ENCODE measurements at regions not wholly inside any gene's neighbourhood (a gene's known extent, or its start where the extent isn't known, plus 50 kb on each side); places are given as distances from the start of the nearest gene placed in this dataset.
A peak's percentile ranks its signal among the peaks of the same experiment; 100 is the strongest.
"Not testable (repeated sequence)": the region's sequence is repeated elsewhere in the genome, so short reads cannot be mapped to it uniquely, and the experiment has no call there.

DNA sequence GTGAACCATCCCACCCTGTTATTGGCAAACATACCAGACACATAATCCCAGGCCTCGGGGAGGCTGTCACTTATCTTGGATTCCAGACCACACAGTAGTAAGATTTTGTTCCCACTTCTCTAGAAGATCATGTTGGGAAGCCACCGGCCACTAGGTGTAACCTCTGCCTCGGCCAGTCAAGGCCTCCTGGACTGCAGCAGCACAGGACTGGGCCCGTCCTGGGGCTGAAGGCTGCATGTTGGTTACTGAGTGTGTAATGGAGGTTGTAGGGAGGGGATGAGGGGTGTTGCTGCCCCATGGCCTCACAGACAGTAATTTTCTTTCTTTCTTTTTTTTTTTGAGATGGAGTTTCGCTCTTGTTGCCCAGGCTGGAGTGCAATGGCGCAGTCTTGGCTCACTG lies 92.4 kb upstream of the SYT13 start:
- ATAC-seq (ENCODE audit: low FRiP score) (no peak), DNase-seq (ENCODE audit: low spot score) (no peak)
- TF ChIP-seq, protein P1, sequence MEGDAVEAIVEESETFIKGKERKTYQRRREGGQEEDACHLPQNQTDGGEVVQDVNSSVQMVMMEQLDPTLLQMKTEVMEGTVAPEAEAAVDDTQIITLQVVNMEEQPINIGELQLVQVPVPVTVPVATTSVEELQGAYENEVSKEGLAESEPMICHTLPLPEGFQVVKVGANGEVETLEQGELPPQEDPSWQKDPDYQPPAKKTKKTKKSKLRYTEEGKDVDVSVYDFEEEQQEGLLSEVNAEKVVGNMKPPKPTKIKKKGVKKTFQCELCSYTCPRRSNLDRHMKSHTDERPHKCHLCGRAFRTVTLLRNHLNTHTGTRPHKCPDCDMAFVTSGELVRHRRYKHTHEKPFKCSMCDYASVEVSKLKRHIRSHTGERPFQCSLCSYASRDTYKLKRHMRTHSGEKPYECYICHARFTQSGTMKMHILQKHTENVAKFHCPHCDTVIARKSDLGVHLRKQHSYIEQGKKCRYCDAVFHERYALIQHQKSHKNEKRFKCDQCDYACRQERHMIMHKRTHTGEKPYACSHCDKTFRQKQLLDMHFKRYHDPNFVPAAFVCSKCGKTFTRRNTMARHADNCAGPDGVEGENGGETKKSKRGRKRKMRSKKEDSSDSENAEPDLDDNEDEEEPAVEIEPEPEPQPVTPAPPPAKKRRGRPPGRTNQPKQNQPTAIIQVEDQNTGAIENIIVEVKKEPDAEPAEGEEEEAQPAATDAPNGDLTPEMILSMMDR (IDR thresholded peaks at IDR 0.05): no peak

DNA sequence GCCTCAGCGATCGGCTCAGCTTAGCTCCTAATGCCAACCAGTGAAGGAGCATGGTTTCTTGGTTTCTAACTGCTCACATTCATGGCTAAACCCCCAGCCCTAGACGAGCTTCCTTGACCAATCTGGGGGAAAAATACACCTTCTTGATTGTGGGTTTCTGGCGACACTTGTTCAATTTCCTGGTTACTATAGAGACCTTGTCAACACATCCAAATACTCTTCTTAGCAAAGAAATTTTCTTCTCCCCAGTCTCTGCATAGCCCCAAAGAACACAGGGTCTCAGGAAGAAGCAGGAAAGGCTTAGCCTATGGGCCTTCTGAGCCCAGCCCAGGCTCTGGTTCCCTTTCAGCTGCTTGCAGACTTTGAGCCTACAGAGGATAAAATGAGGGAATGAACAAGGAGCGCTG lies 88.5 kb upstream of the SYT13 start:
- TF ChIP-seq, protein P1 (IDR thresholded peaks at IDR 0.05): no peak
- DNase-seq (ENCODE audit: low spot score) (no peak), ATAC-seq (ENCODE audit: low FRiP score) (no peak)

DNA sequence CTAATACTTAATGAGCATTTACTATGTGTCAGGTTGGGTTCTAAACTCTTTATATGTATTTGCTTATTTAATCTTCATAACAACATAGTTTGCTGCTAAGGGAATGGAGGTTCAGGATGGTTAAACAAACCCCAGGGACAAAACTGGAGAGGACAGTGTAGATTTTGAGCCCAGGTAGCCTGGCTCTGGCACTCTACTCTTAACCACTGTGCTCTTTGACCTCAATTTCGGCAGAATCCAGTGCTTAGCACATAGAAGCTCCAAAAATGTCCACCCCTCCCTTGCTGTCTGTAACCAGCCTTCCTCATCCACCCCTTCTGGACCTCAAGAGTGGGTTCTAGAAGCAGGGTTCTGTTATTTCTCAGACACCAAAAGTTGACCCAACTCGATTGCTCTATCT lies 88.0 kb upstream of the SYT13 start:
- ATAC-seq (ENCODE audit: low FRiP score): no peak
- no peak for DNase-seq (ENCODE audit: low spot score)
- TF ChIP-seq, protein P1 (IDR thresholded peaks at IDR 0.05): no peak

DNA sequence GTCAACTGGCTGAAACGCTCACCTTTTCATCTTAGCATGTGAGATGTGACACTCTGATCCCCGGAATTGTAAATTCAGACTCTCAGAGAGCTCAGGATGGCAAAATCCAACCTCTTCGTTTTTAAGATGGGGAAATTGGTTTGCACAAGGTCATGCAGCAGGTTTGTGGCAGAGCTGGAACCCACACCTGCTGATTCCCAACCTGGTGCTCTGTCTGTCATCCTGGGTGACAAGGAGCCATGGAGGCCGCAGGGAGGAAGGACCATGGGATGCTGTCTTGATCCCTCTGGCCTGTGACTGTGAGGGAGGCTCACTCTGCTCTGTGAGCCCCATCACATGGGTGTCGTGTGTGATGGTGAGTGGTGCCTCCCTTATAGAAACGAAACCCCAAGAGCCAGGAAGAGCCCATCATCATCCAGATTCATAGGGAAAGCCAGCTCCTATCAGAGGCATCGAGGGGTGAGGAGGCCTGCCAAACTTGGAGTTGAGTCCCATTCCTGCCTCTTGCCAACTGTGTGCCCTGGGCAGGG lies 87.4 kb upstream of the SYT13 start:
- no peak for DNase-seq (ENCODE audit: low spot score)
- TF ChIP-seq, protein P1 (IDR thresholded peaks at IDR 0.05): no peak
- ATAC-seq (ENCODE audit: low FRiP score): no peak

DNA sequence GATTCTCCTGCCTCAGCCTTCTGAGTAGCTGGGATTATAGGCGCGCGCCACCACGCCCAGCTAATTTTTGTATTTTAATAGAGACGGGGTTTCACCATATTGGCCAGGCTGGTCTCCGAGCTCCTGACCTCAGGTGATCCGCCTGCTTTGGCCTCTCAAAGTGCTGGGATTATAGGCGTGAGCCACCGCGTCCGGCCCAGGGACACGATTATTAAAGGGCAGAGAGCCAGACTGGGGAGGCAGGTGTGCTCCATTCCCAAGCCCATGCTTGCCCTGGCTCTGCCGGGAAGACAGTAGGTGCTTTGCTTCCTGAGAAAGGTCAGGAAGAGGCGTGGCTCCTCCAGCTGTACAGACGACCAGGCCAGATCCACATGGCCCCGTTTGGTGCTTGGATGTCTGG lies 86.3 kb upstream of the SYT13 start:
- not testable (repeated sequence) for DNase-seq (ENCODE audit: low spot score); ATAC-seq (ENCODE audit: low FRiP score)

DNA sequence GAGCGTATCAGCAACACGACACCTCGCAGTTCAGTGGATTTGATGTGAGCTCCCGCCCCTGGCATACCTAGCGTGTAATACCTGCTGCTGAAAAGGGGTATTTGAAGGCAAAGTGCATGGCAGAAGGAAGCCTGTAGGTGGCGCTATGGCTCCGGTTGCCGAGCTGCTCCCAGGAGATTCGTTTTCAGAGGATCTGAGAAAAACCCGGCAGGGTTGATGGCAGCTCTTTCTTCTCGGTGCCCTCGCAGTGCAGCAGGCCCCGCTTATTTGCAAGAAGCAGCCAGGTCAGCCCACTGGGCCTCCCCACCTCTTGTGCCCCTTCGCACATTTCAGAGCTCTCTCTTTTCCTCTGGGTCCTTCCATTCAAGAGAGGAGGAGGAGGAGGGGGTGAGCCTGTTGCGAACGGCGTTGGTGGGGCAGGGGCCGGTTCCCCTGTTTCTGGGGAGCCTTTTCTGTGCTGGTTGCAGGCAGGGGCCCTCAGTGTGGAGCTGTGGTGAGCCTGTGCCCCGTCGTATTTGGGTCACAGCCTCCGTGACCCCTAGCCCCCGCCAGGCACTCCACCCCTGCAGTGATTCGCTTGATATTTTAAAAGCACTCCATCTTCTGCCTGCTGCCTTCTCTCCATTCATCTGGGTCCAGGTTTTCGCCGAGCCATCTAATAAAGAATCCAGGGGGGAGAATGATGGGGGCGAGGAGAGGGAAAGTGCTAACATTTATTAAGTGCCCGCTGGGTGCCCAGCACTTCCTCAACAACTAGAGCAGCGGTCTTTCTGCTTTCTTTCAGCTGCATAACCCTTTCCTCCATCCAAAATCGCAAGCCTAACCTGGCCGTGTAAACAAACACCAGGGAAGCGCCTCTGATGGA lies 85.3 kb upstream of the SYT13 start:
- TF ChIP-seq, protein P1 (IDR thresholded peaks at IDR 0.05): peak in 1 of 3 donors; percentile 57
- ATAC-seq (ENCODE audit: low FRiP score) (peak; percentile 50), DNase-seq (ENCODE audit: low spot score) (peak; percentile 53)

DNA sequence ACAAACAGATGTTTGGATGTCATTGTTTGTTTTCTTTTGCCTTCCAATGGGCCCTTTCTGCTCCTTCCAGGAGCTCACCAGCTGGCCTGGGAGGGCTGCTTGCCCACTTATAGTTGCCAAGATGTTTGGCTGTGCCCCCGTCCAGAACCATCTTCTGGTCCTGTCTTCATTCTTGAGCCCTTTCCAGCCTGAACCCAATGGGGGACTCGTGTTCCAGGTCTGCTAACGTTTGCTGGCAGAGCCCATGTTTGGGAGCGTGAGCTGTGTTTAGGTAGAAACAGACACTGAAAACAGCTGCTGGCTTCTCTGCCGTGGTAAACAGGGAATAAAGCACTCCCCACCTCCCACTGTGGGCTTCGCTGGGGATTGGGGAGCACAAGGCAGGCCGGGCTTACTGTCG lies 83.2 kb upstream of the SYT13 start:
- ATAC-seq (ENCODE audit: low FRiP score) (no peak), DNase-seq (ENCODE audit: low spot score) (no peak)
- TF ChIP-seq, protein P1 (IDR thresholded peaks at IDR 0.05): no peak

Data from omental fat pad (tissue), 3 donors.